GM12878 (cell line): ENCODE measurements at regions not wholly inside any gene's neighbourhood (a gene's known extent, or its start where the extent isn't known, plus 50 kb on each side); places are given as distances from the start of the nearest gene placed in this dataset.

Experiments used
- ATAC-seq: fragments of 200-7000 bp; cut with Tn5 transposase; 3 replicates; pipeline ENCODE4 v1.9.1; 2020; ENCODE audit warnings: mild to moderate bottlenecking, moderate library complexity
- BruUV-seq: library from RNA; stranded (reverse); fragments of 400-500 nt; replicated peaks from 2 replicates; lab custom pipeline; 2021; lab: Mats Ljungman, UMichigan
- CTCF ChIA-PET: fragments of 300-600 bp; sonication (Branson Sonifier 250); formaldehyde crosslinking; extraction: SDS; loops from one replicate; lab custom pipeline; 2021; ENCODE audit warnings: inconsistent platforms; lab: Yijun Ruan, JAX
- POLR2A ChIA-PET: fragments of 350-600 bp; formaldehyde crosslinking; extraction: SDS; loops from one replicate; lab custom pipeline; 2021; ENCODE audit warnings: inconsistent platforms; lab: Charles Lee
- RAD21 ChIA-PET: fragments of 300-600 bp; sonication (Branson Sonifier 250); formaldehyde crosslinking; loops from one replicate; lab custom pipeline; 2023; ENCODE audit warnings: antibody characterized with exemption; ENCODE audit not compliant: unreplicated experiment; lab: Charles Lee
- SMC1A ChIA-PET: fragments of 300-600 bp; sonication (Branson Sonifier 250); formaldehyde crosslinking; loops from one replicate; lab custom pipeline; 2023; ENCODE audit not compliant: unreplicated experiment, uncharacterized antibody; lab: Charles Lee
- DNase-seq: peaks from one replicate; pipeline ENCODE4 v3.0.0-alpha.2; 2011; ENCODE audit warnings: low read depth, low spot score
- FAIRE-seq: peaks from 3 replicates; lab custom pipeline; 2011; peaks lifted over from hg19 to GRCh38; lab: Jason Lieb, UNC
- H2AFZ ChIP-seq: 2 replicates; pipeline ENCODE4 v1.6.0; 2011; ENCODE audit warnings: low read depth, low read length, control low read depth; ENCODE audit not compliant: control insufficient read depth
- H3K27ac ChIP-seq: 2 replicates; pipeline ENCODE4 v1.5.1; 2011; ENCODE audit warnings: control low read depth; ENCODE audit not compliant: control insufficient read depth, insufficient read depth
- H3K27me3 ChIP-seq, 2 experiments: replicated peaks in 1 of 2; 2 replicates each; pipeline versions ENCODE4 v1.6.0 to v1.6.1; 2011; ENCODE audit warnings: low read length in 1 of 2; ENCODE audit not compliant: control insufficient read depth in 2 of 2, insufficient read depth in 2 of 2
- H3K36me3 ChIP-seq, 2 experiments: 2 replicates each; pipeline ENCODE4 v1.5.1; 2011; ENCODE audit warnings: low read length in 1 of 2; ENCODE audit not compliant: control insufficient read depth in 2 of 2, insufficient read depth in 2 of 2
- H3K4me1 ChIP-seq: 2 replicates; pipeline ENCODE4 v1.6.1; 2011; ENCODE audit warnings: mild to moderate bottlenecking, low read length, moderate library complexity, mixed read lengths; ENCODE audit not compliant: control insufficient read depth, insufficient read depth
- H3K4me2 ChIP-seq: 2 replicates; pipeline ENCODE4 v1.6.0; 2011; ENCODE audit warnings: control low read depth; ENCODE audit not compliant: control insufficient read depth, insufficient read depth
- H3K4me3 ChIP-seq: fragments of 200-600 bp; sonication (generic); 2 replicates; pipeline ENCODE4 v1.5.1; 2016
- H3K79me2 ChIP-seq: 2 replicates; pipeline ENCODE4 v1.6.0; 2011; ENCODE audit warnings: low read length; ENCODE audit not compliant: control insufficient read depth, insufficient read depth
- H3K9ac ChIP-seq: 2 replicates; pipeline ENCODE4 v1.8.0; 2011; ENCODE audit warnings: low read length, control low read depth, mixed read lengths; ENCODE audit not compliant: control insufficient read depth, insufficient read depth
- H3K9me3 ChIP-seq: replicated peaks from 3 replicates; pipeline ENCODE4 v1.5.1; 2011; ENCODE audit warnings: mild to moderate bottlenecking, low read length; ENCODE audit not compliant: control insufficient read depth, insufficient read depth
- H4K20me1 ChIP-seq: 2 replicates; pipeline ENCODE4 v1.6.0; 2011; ENCODE audit not compliant: control insufficient read depth, insufficient read depth
- MEF2A ChIP-seq: IDR thresholded peaks from 2 replicates; pipeline ENCODE4 v1.6.1; 2011; ENCODE audit warnings: low read depth, mild to moderate bottlenecking, low read length, moderate library complexity; ENCODE audit not compliant: insufficient read depth
- NKRF ChIP-seq: fragments of 450-650 bp; conservative IDR thresholded peaks from 2 replicates; pipeline ENCODE4 v1.6.1; 2017; ENCODE audit warnings: mild to moderate bottlenecking, moderate library complexity
- RB1 ChIP-seq: fragments of 450-650 bp; formaldehyde crosslinking; IDR thresholded peaks from 2 replicates; pipeline ENCODE4 v1.6.1; 2017; ENCODE audit warnings: mild to moderate bottlenecking, borderline replicate concordance
- RBBP5 ChIP-seq: fragments of 200-600 bp; sonication (generic); conservative IDR thresholded peaks from 2 replicates; pipeline ENCODE4 v1.6.1; 2016
- SMAD5 ChIP-seq: IDR thresholded peaks from 2 replicates; pipeline ENCODE4 v1.6.1; 2016; ENCODE audit warnings: antibody characterized with exemption, low read depth
- ZBTB33 ChIP-seq: fragments of 450-650 bp; IDR thresholded peaks from 2 replicates; pipeline ENCODE4 v1.6.1; 2017; ENCODE audit warnings: mild to moderate bottlenecking
- ZBTB40 ChIP-seq: fragments of 450-650 bp; IDR thresholded peaks from 2 replicates; pipeline ENCODE4 v1.6.1; 2016; ENCODE audit warnings: mild to moderate bottlenecking, moderate library complexity, borderline replicate concordance
- ZNF274 ChIP-seq: IDR thresholded peaks from one replicate; pipeline ENCODE4 v1.8.0; 2011; ENCODE audit not compliant: insufficient read length, insufficient read depth
- WGBS: methylation state at CpG from one replicate; pipeline ENCODE4 v1.1.6; 2016; ENCODE audit warnings: low lambda C conversion rate; ENCODE audit not compliant: insufficient replicate concordance, insufficient coverage; ENCODE audit errors: missing lambda C conversion rate; 5-methylcytosine and 5-hydroxymethylcytosine counted together
- in situ Hi-C: fragments of 300-500 bp; cut with MboI; formaldehyde crosslinking; loops from 9 replicates; pipeline ENCODE4 v1.14.3; 2018; ENCODE audit warnings: mixed read lengths
- intact Hi-C: fragments of 100-400 bp; cut with micrococcal nuclease; formaldehyde crosslinking; loops from one replicate; pipeline ENCODE4 v1.14.2; 2022; ENCODE audit not compliant: unreplicated experiment

- RAD21 ChIA-PET = no interaction called here
- no TSS peak for BruUV-seq
- Histone ChIP-seq H3K4me3 (no peak overlapping the region), H2AFZ (no peak overlapping the region), H3K27me3 (no peaks in the 10 kb centered on the region)
- TF ChIP-seq RB1 (no peak), NKRF (no peak), ZNF274 (no peak), SMAD5 (no peak), MEF2A (no peak), ZBTB40 (no peak), RBBP5 (no peak), ZBTB33 (no peak)
- TF ChIP-seq, all 136 proteins: peak for 0
- in situ Hi-C loops (no loop called here), intact Hi-C loops (no loop called here)
- FAIRE-seq (no peak), ATAC-seq (no peak), DNase-seq (no peak)
- Histone ChIP-seq H3K9ac (no peak overlapping the region), H3K9me3 (no peaks in the 10 kb centered on the region; the same call in 1 of the 3 replicates), H3K36me3 (no peaks in the 10 kb centered on the region), H3K27ac (no peak overlapping the region), H4K20me1 (no peaks in the 10 kb centered on the region), H3K4me2 (no peak overlapping the region), H3K4me1 (no peaks in the 10 kb centered on the region), H3K79me2 (no peaks in the 10 kb centered on the region)
- WGBS = 46% methylated on average over 5 of the region's 5 CpGs
- SMC1A ChIA-PET = no interaction called here
- POLR2A ChIA-PET = no interaction called here
- CTCF ChIA-PET = no interaction called here
Observed at GRCh38 chr22:45112136-45112879, 51.4 kb upstream of the NUP50 start.
